ACHN (cell line): ENCODE measurements at regions not wholly inside any gene's neighbourhood (a gene's known extent, or its start where the extent isn't known, plus 50 kb on each side); places are given as distances from the start of the nearest gene placed in this dataset.

ENCODE experiments used
- DNase-seq: peaks from one replicate; pipeline ENCODE4 v3.0.0-alpha.2; 2015
- in situ Hi-C: cut with HindIII; loops from 2 replicates; pipeline ENCODE4 v1.10.0; 2017; ENCODE audit warnings: low sequenced_read_pairs, low pct_ligation_motif_present, low pct_unique_long_range_greater_than_20kb

GRCh38 chr4:12861422-12861821 lies 622.7 kb downstream of the RAB28 start:
- in situ Hi-C loops: no loop called here
- no peak for DNase-seq

GRCh38 chr4:12852338-12853307 lies 631.5 kb downstream of the RAB28 start:
- DNase-seq: peak; percentile 68
- in situ Hi-C loops: no loop called here

- no peak for DNase-seq
- in situ Hi-C loops: no loop called here
Measured at GRCh38 chr4:12846368-12846767, 637.8 kb downstream of the RAB28 start.

GRCh38 chr4:12844141-12844540 lies 640.0 kb downstream of the RAB28 start:
- in situ Hi-C loops: no loop called here
- DNase-seq: no peak

GRCh38 chr4:12827966-12828365 lies 656.2 kb downstream of the RAB28 start:
- in situ Hi-C loops: no loop called here
- no peak for DNase-seq

GRCh38 chr4:12791536-12791935 lies 692.6 kb downstream of the RAB28 start:
- in situ Hi-C loops: no loop called here
- no peak for DNase-seq

GRCh38 chr4:12787261-12787660 lies 696.9 kb downstream of the RAB28 start:
- DNase-seq: no peak
- in situ Hi-C loops: no loop called here

- DNase-seq: no peak
Measured at GRCh38 chr4:12778706-12779105, 705.4 kb downstream of the RAB28 start.

GRCh38 chr4:12778191-12778590 lies 705.9 kb downstream of the RAB28 start:
- in situ Hi-C loops: no loop called here

More at GRCh38 chr4:12778706-12779105, 705.4 kb downstream of the RAB28 start:
- in situ Hi-C loops: no loop called here

GRCh38 chr4:12770351-12770750 lies 713.8 kb downstream of the RAB28 start:
- no peak for DNase-seq
- in situ Hi-C loops: no loop called here

More at GRCh38 chr4:12778191-12778590, 705.9 kb downstream of the RAB28 start:
- DNase-seq: no peak

GRCh38 chr4:12761694-12762093 lies 722.4 kb downstream of the RAB28 start:
- in situ Hi-C loops: no loop called here
- DNase-seq: no peak

- in situ Hi-C loops: no loop called here
- DNase-seq: no peak
Measured at GRCh38 chr4:12747154-12747553, 737.0 kb downstream of the RAB28 start.

GRCh38 chr4:12746221-12746620 lies 737.9 kb downstream of the RAB28 start:
- no peak for DNase-seq
- in situ Hi-C loops: no loop called here

GRCh38 chr4:12734586-12734985 lies 749.6 kb downstream of the RAB28 start:
- in situ Hi-C loops: no loop called here
- no peak for DNase-seq

GRCh38 chr4:12729384-12729783 lies 754.8 kb downstream of the RAB28 start:
- in situ Hi-C loops: no loop called here
- DNase-seq: peak; percentile 16

- in situ Hi-C loops: no loop called here
- peak; percentile 11 for DNase-seq
Measured at GRCh38 chr4:12724510-12724909, 759.6 kb downstream of the RAB28 start.

- no peak for DNase-seq
- in situ Hi-C loops: no loop called here
Measured at GRCh38 chr4:12723849-12724447, 760.2 kb downstream of the RAB28 start.

GRCh38 chr4:12716896-12717295 lies 767.2 kb downstream of the RAB28 start:
- in situ Hi-C loops: no loop called here
- DNase-seq: no peak

- in situ Hi-C loops: no loop called here
- no peak for DNase-seq
Measured at GRCh38 chr4:12712648-12713339, 771.3 kb downstream of the RAB28 start.
